PFSK-1 (cell line): ENCODE measurements at regions not wholly inside any gene's neighbourhood (a gene's known extent, or its start where the extent isn't known, plus 50 kb on each side); places are given as distances from the start of the nearest gene placed in this dataset.

ENCODE experiments used
- FOXP2 ChIP-seq: optimal IDR thresholded peaks from 2 replicates; pipeline ENCODE3; 2011; ENCODE audit warnings: borderline replicate concordance, control low read depth, inconsistent platforms; ENCODE audit not compliant: insufficient read depth; ENCODE audit errors: extremely low read length, extremely low read depth
- POLR2AphosphoS5 ChIP-seq: IDR thresholded peaks from 2 replicates; pipeline ENCODE4 v1.6.1; 2012; ENCODE audit warnings: low read depth, mild to moderate bottlenecking, control low read depth, low read length, moderate library complexity
- REST ChIP-seq, 2 experiments: IDR thresholded peaks; 2 replicates each; pipeline versions ENCODE4 v1.6.1 to v1.8.0; 2011 to 2012; ENCODE audit warnings: low read depth in 2 of 2, low read length in 2 of 2, control low read depth in 1 of 2, inconsistent platforms in 1 of 2, mild to moderate bottlenecking in 1 of 2, moderate library complexity in 1 of 2; ENCODE audit not compliant: insufficient read depth in 1 of 2
- SIN3A ChIP-seq: IDR thresholded peaks from 2 replicates; pipeline ENCODE4 v1.6.1; 2012; ENCODE audit warnings: mild to moderate bottlenecking, low read length, moderate library complexity, borderline replicate concordance; ENCODE audit not compliant: insufficient read depth
- TAF1 ChIP-seq: IDR thresholded peaks from 2 replicates; pipeline ENCODE4 v1.6.1; 2012; ENCODE audit warnings: low read length, control low read depth, borderline replicate concordance; ENCODE audit not compliant: insufficient read depth

- TF ChIP-seq TAF1 = no peak
- no peak for TF ChIP-seq FOXP2
- TF ChIP-seq POLR2AphosphoS5 = no peak
- no peak for TF ChIP-seq SIN3A
- no peak for TF ChIP-seq REST (IDR thresholded peaks at IDR 0.05; ENCODE audit: insufficient read depth in 1 of 2, low read depth in 2 of 2, low read length in 2 of 2)
Observed at GRCh38 chr2:34371711-34372110, 772.6 kb upstream of the FAM98A start.

- TF ChIP-seq REST (IDR thresholded peaks at IDR 0.05; ENCODE audit: insufficient read depth in 1 of 2, low read depth in 2 of 2, low read length in 2 of 2) (no peak), SIN3A (no peak), TAF1 (no peak), POLR2AphosphoS5 (no peak), FOXP2 (no peak)
Observed at GRCh38 chr2:34368304-34368703, 769.2 kb upstream of the FAM98A start.

GRCh38 chr2:34365932-34366331 is 766.8 kb upstream of the FAM98A start:
- TF ChIP-seq SIN3A (no peak), REST (IDR thresholded peaks at IDR 0.05; ENCODE audit: insufficient read depth in 1 of 2, low read depth in 2 of 2, low read length in 2 of 2) (no peak), POLR2AphosphoS5 (no peak), FOXP2 (no peak), TAF1 (no peak)

GRCh38 chr2:34365512-34365911 is 766.4 kb upstream of the FAM98A start:
- TF ChIP-seq SIN3A (no peak), TAF1 (no peak), FOXP2 (no peak), REST (IDR thresholded peaks at IDR 0.05; ENCODE audit: insufficient read depth in 1 of 2, low read depth in 2 of 2, low read length in 2 of 2) (no peak), POLR2AphosphoS5 (no peak)

GRCh38 chr2:34353509-34354113 is 754.5 kb upstream of the FAM98A start:
- TF ChIP-seq TAF1 (no peak), POLR2AphosphoS5 (no peak), REST (IDR thresholded peaks at IDR 0.05; ENCODE audit: insufficient read depth in 1 of 2, low read depth in 2 of 2, low read length in 2 of 2) (no peak), FOXP2 (no peak), SIN3A (no peak)
